GM23248 (cell line): ENCODE measurements at regions not wholly inside any gene's neighbourhood (a gene's known extent, or its start where the extent isn't known, plus 50 kb on each side); places are given as distances from the start of the nearest gene placed in this dataset.

Experiments used
- EZH2 ChIP-seq: fragments of 200-600 bp; sonication (generic); IDR thresholded peaks from 2 replicates; pipeline ENCODE4 v1.6.1; 2018; ENCODE audit warnings: antibody characterized with exemption, mild to moderate bottlenecking; ENCODE audit not compliant: insufficient read depth, poor library complexity, severe bottlenecking
- EZH2phosphoT487 ChIP-seq: fragments of 200-600 bp; sonication (generic); IDR thresholded peaks from 2 replicates; pipeline ENCODE4 v1.6.1; 2018; ENCODE audit warnings: antibody characterized with exemption, moderate library complexity, mild to moderate bottlenecking, low read depth; ENCODE audit not compliant: insufficient read depth

DNA sequence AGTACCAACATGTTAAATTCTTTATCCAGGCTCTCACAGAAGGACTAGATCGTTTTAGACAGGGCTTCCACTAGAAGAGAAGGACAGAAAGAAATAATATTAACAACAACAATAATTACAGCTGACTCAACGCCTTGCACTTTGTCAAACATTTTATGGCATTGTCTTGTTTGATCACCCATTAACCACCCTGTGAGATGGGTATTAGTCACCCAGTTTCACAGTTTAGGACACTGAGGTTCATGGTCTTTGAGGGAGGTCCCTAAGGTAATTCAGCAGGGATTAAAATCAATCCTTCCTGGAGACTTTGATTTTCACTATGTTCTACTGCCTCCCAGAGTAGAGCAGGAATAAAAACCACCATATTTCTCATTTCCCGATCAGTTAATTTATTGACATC, 51.4 kb upstream of the BNC2 start:
- TF ChIP-seq EZH2 (no peak), EZH2phosphoT487 (no peak)
